ENCODE measurements at regions not wholly inside any gene's neighbourhood (a gene's known extent, or its start where the extent isn't known, plus 50 kb on each side); places are given as distances from the start of the nearest gene placed in this dataset.

GRCh38 chr17:74052993-74053711, 150.3 kb upstream of the RPL38 start:
- TF ChIP-seq POLR2A (IDR thresholded peaks at IDR 0.05) = no peak
- TF ChIP-seq CTCF (IDR thresholded peaks at IDR 0.05) = no peak
- no peak for TF ChIP-seq POLR2AphosphoS5 (IDR thresholded peaks at IDR 0.05)

All from breast epithelium (tissue), 3 donors.